ENCODE measurements at regions not wholly inside any gene's neighbourhood (a gene's known extent, or its start where the extent isn't known, plus 50 kb on each side); places are given as distances from the start of the nearest gene placed in this dataset.
A peak's percentile ranks its signal among the peaks of the same experiment; 100 is the strongest.

- DNase-seq, result no peak
Observed at GRCh38 chr9:108083160-108083750, 593.7 kb upstream of the KLF4 start.

GRCh38 chr9:108081112-108081511 is 591.5 kb upstream of the KLF4 start:
- no peak for DNase-seq

- DNase-seq, result no peak
Observed at GRCh38 chr9:108080285-108080684, 590.7 kb upstream of the KLF4 start.

- no peak for DNase-seq
Observed at GRCh38 chr9:108078811-108079210, 589.2 kb upstream of the KLF4 start.

GRCh38 chr9:108078375-108078774 is 588.8 kb upstream of the KLF4 start:
- DNase-seq, result peak; percentile 30

- DNase-seq, result no peak
Observed at GRCh38 chr9:108077556-108077955, 588.0 kb upstream of the KLF4 start.

GRCh38 chr9:108074900-108075299 is 585.3 kb upstream of the KLF4 start:
- DNase-seq, result no peak

GRCh38 chr9:108073823-108074222 is 584.3 kb upstream of the KLF4 start:
- DNase-seq, result no peak

GRCh38 chr9:108072740-108073139 is 583.2 kb upstream of the KLF4 start:
- DNase-seq, result no peak

GRCh38 chr9:108070861-108071260 is 581.3 kb upstream of the KLF4 start:
- DNase-seq, result no peak

- no peak for DNase-seq
Observed at GRCh38 chr9:108069991-108070390, 580.4 kb upstream of the KLF4 start.

GRCh38 chr9:108062680-108063079 is 573.1 kb upstream of the KLF4 start:
- no peak for DNase-seq

GRCh38 chr9:108060175-108060574 is 570.6 kb upstream of the KLF4 start:
- no peak for DNase-seq

- no peak for DNase-seq
Observed at GRCh38 chr9:108058135-108058814, 568.7 kb upstream of the KLF4 start.

- DNase-seq, result peak; percentile 40
Observed at GRCh38 chr9:108057421-108058134, 568.0 kb upstream of the KLF4 start.

GRCh38 chr9:108056805-108057386 is 567.3 kb upstream of the KLF4 start:
- DNase-seq, result no peak

- no peak for DNase-seq
Observed at GRCh38 chr9:108056084-108056804, 566.7 kb upstream of the KLF4 start.

GRCh38 chr9:108054131-108054630 is 564.6 kb upstream of the KLF4 start:
- DNase-seq, result no peak

- peak; percentile 84 for DNase-seq
Observed at GRCh38 chr9:108053555-108054061, 564.0 kb upstream of the KLF4 start.

- no peak for DNase-seq
Observed at GRCh38 chr9:108052431-108053080, 563.0 kb upstream of the KLF4 start.

- DNase-seq, result no peak
Observed at GRCh38 chr9:108050894-108051293, 561.3 kb upstream of the KLF4 start.

Data from eye (tissue), 1 donor.